GM12891 (cell line): ENCODE measurements at regions not wholly inside any gene's neighbourhood (a gene's known extent, or its start where the extent isn't known, plus 50 kb on each side); places are given as distances from the start of the nearest gene placed in this dataset.

ENCODE experiments used
- POLR2A ChIP-seq: IDR thresholded peaks from 2 replicates; pipeline ENCODE4 v1.6.1; 2011; ENCODE audit warnings: low read depth, low read length, control low read depth
- POLR2AphosphoS5 ChIP-seq: IDR thresholded peaks from 2 replicates; pipeline ENCODE4 v1.6.1; 2011; ENCODE audit warnings: low read depth, low read length, control low read depth
- SPI1 ChIP-seq: IDR thresholded peaks from 2 replicates; pipeline ENCODE4 v1.6.1; 2011; ENCODE audit warnings: low read depth, low read length, control low read depth
- TAF1 ChIP-seq: IDR thresholded peaks from 2 replicates; pipeline ENCODE4 v1.6.1; 2011; ENCODE audit warnings: low read depth, low read length, control low read depth

DNA sequence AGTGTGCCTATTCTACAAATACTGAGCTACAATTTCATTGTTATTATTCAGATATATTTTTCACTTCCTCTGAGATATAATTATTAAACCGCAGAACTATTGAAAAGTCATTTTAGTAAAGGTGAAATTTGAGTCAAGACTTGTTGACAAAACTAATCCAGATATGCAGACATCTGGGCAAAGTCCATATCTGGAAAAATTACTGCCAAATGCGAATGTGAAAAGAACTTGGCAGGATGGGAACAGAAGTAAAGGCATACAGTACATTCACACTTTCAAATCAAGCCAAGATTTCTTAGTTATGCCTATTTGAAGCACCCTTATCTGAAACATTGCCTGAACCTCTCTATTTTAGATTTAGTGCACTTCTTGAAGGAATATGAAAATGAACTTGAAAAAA is 923.6 kb downstream of the CCDC85A start:
- TF ChIP-seq SPI1 (no peak), POLR2AphosphoS5 (no peak), POLR2A (no peak), TAF1 (no peak)
